DND-41 (cell line): ENCODE measurements at regions not wholly inside any gene's neighbourhood (a gene's known extent, or its start where the extent isn't known, plus 50 kb on each side); places are given as distances from the start of the nearest gene placed in this dataset.

Source experiments
- ATAC-seq: fragments of 200-7000 bp; cut with Tn5 transposase; 3 replicates; pipeline ENCODE4 v1.9.1; 2021; ENCODE audit warnings: low read depth; ENCODE audit not compliant: insufficient read depth
- DNase-seq: peaks from one replicate; pipeline ENCODE4 v3.0.0-alpha.2; 2020
- H2AFZ ChIP-seq: 2 replicates; pipeline ENCODE4 v1.6.0; 2012; ENCODE audit warnings: low read depth, low read length
- H3K27ac ChIP-seq: 2 replicates; pipeline ENCODE4 v1.5.1; 2012; ENCODE audit warnings: low read length, inconsistent platforms
- H3K27me3 ChIP-seq: fragments of 200-600 bp; sonication (generic); 2 replicates; pipeline ENCODE4 v1.6.0; 2012; ENCODE audit warnings: low read length, mild to moderate bottlenecking, inconsistent platforms; ENCODE audit not compliant: insufficient read depth, poor library complexity
- H3K36me3 ChIP-seq: 2 replicates; pipeline ENCODE4 v1.5.1; 2012; ENCODE audit warnings: low read length, inconsistent platforms; ENCODE audit not compliant: insufficient read depth
- H3K4me1 ChIP-seq: 2 replicates; pipeline ENCODE4 v1.5.1; 2012; ENCODE audit warnings: mild to moderate bottlenecking, low read length; ENCODE audit not compliant: insufficient read depth
- H3K4me2 ChIP-seq: 2 replicates; pipeline ENCODE4 v1.6.0; 2012; ENCODE audit warnings: mild to moderate bottlenecking, moderate library complexity, low read length, inconsistent platforms; ENCODE audit not compliant: insufficient read depth
- H3K4me3 ChIP-seq, 2 experiments: fragments of 200-600 bp in 1 of 2; shearing (Covaris generic) in 1 of 2; 2 replicates each; pipeline ENCODE4 v1.5.1; 2012 to 2016; ENCODE audit warnings: inconsistent platforms in 2 of 2, low read length in 2 of 2, mild to moderate bottlenecking in 2 of 2, low read depth in 1 of 2, moderate library complexity in 1 of 2
- H3K79me2 ChIP-seq: 2 replicates; pipeline ENCODE4 v1.6.0; 2012; ENCODE audit warnings: low read length, inconsistent platforms; ENCODE audit not compliant: insufficient read depth
- H3K9ac ChIP-seq: 2 replicates; pipeline ENCODE4 v1.6.0; 2012; ENCODE audit warnings: low read depth, mild to moderate bottlenecking, inconsistent platforms, low read length, moderate library complexity
- H3K9me3 ChIP-seq: 2 replicates; pipeline ENCODE4 v1.5.1; 2012; ENCODE audit warnings: low read length, moderate library complexity, mild to moderate bottlenecking, inconsistent platforms; ENCODE audit not compliant: insufficient read depth, severe bottlenecking
- H4K20me1 ChIP-seq: 2 replicates; pipeline ENCODE4 v1.6.0; 2012; ENCODE audit warnings: low read length; ENCODE audit not compliant: insufficient read depth
- CTCF ChIP-seq: IDR thresholded peaks from 2 replicates; pipeline ENCODE4 v1.5.1; 2012; ENCODE audit warnings: borderline replicate concordance, low read length, moderate library complexity, mild to moderate bottlenecking; ENCODE audit not compliant: poor library complexity, severe bottlenecking; ENCODE audit errors: extremely low read depth
- EZH2 ChIP-seq: IDR thresholded peaks from 3 replicates; pipeline ENCODE4 v1.6.1; 2012; ENCODE audit warnings: borderline replicate concordance, low read depth, mild to moderate bottlenecking, moderate library complexity, low read length, inconsistent platforms; ENCODE audit not compliant: severe bottlenecking

- Histone ChIP-seq H4K20me1 (no peaks in the 10 kb centered on the region), H3K4me3 (no peak overlapping the region), H3K9ac (no peak overlapping the region), H2AFZ (no peak overlapping the region), H3K27me3 (peaks cover 41% of the 10 kb centered on the region), H3K4me1 (no peaks in the 10 kb centered on the region), H3K79me2 (no peaks in the 10 kb centered on the region), H3K27ac (no peak overlapping the region), H3K36me3 (no peaks in the 10 kb centered on the region), H3K4me2 (no peak overlapping the region), H3K9me3 (no peaks in the 10 kb centered on the region)
- no peak for DNase-seq
- no peak for TF ChIP-seq CTCF
- no peak for TF ChIP-seq EZH2
- ATAC-seq, result no peak
Measured at GRCh38 chr11:123373754-123374621, 56.1 kb upstream of the GRAMD1B start.

GRCh38 chr11:123371506-123372297 is 58.4 kb upstream of the GRAMD1B start:
- TF ChIP-seq EZH2 (no peak), CTCF (no peak)
- ATAC-seq (no peak), DNase-seq (no peak)
- no peak overlapping the region for H3K4me3 ChIP-seq
- H3K36me3 ChIP-seq, result no peaks in the 10 kb centered on the region
- H3K27me3 ChIP-seq, result peaks cover 25% of the 10 kb centered on the region
- no peak overlapping the region for H2AFZ ChIP-seq
- no peaks in the 10 kb centered on the region for H3K9me3 ChIP-seq
- no peak overlapping the region for H3K9ac ChIP-seq
- H3K4me2 ChIP-seq, result no peak overlapping the region
- H4K20me1 ChIP-seq, result no peaks in the 10 kb centered on the region
- H3K27ac ChIP-seq, result no peak overlapping the region
- H3K4me1 ChIP-seq, result no peaks in the 10 kb centered on the region
- H3K79me2 ChIP-seq, result no peaks in the 10 kb centered on the region

GRCh38 chr11:123366924-123367323 is 63.1 kb upstream of the GRAMD1B start:
- Histone ChIP-seq H3K79me2 (no peaks in the 10 kb centered on the region), H3K9me3 (no peaks in the 10 kb centered on the region), H4K20me1 (no peaks in the 10 kb centered on the region), H3K9ac (no peak overlapping the region), H2AFZ (no peak overlapping the region), H3K4me1 (no peaks in the 10 kb centered on the region), H3K36me3 (no peaks in the 10 kb centered on the region), H3K4me2 (no peak overlapping the region), H3K27ac (no peak overlapping the region), H3K27me3 (peaks cover 24% of the 10 kb centered on the region), H3K4me3 (no peak overlapping the region)
- no peak for ATAC-seq
- DNase-seq, result no peak
- TF ChIP-seq EZH2 (no peak), CTCF (no peak)
